Renal pelvis (tissue), 1 donor: ENCODE measurements at regions not wholly inside any gene's neighbourhood (a gene's known extent, or its start where the extent isn't known, plus 50 kb on each side); places are given as distances from the start of the nearest gene placed in this dataset.

Source experiments
- DNase-seq: peaks from one replicate; pipeline ENCODE4 v3.0.0-alpha.2; 2013

DNA sequence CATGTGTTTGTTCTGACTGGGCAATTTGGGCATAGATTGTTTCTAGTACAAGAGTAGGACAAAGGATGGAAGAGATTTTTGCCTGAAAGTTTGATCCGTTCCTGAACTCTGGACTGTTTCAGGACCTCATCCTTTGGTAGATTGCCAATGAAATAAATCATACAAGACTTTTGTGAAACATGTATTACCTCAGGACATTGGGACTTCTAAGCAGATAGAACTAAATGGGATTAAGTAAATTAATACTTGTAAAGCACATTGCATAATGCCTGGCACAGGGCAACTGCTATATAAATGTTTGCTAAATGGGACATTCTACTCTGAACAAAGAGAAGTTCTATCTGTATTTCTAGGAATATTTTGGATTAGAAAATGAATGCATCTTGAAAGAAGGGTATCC lies 164.8 kb upstream of the RPS6KA3 start:
- no peak for DNase-seq

DNA sequence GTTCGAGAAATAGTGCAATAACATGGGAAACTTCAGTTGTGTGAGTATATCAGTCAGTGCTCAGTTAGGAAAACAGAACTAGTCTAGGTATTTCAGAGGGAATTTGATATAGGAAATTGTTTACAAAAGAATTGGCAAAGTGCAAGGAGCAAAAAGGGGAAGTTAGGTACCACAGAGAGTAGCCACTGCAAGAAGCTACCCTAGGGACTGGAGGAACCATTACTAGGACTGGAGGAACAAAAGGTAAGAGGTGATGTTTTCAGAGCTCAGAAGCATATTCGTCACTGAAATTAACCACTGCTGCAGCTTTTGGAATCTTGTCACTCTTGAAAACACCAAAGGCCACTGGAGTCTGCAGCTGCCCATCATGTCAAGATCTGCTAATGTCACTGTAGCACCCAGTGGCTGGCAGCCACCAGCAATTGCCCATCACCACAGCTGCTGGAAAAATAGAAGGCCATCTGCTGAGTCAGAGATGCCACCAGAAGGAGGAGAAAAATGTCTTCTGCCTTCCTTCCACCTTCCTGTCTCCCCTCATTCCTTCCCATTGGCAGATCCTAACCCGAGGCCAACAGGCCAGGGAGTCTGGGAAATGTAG lies 160.6 kb upstream of the RPS6KA3 start:
- no peak for DNase-seq

DNA sequence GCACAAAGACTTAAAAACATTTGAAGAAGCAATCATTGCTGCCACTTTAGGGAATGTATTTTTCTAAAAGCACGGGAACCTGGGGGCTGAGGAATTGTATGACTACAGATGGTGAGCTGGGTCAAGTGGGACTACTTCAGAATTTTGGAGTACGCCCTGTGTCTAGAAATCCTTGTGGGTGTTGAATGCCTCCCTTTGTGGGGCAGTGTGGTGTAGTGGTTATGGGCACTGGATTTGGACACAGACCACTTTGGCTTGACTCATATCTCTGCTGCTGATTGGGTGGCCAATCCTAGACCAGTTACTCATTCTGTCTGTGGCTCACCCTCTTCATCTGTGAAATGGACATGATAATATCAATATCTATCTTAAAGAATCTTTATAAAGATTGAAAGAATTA lies 155.0 kb upstream of the RPS6KA3 start:
- DNase-seq: no peak

DNA sequence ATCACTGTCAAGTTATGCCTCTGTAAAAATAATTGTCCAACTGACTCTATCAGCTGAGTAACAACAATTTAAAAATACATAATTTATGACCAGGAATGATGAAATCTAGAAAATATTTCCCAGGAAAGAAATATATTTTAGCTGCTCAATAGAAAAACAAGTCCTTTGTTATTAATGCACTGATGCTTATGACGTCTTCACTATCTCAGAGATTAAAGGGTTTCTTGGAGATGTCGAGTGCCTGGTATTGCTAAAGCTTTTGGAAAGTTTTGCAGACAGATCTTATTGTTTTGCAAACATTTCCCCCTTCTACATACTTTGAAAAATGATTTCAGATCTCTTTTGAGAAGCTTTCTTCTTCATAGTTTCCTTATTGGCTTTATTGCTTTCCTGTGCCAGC lies 154.6 kb upstream of the RPS6KA3 start:
- DNase-seq: no peak

DNA sequence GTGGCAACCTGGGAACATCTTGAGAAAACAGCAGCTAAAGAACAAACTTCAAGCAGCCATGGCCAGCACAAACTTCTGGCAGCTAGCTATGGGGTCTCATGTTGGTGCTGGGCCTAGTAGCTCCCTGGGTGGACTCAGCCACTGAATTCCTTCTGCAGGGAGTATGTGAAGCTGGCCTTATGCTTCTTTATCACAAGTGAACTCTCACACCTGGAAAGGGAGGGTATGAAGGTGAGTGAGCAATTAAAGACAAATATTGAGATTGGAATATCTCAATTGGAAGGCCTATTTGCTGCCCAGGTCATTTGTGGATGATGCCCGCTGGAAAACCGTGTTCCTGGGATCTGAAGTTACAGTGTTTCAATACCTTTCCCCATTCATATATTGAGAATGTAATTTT lies 153.3 kb upstream of the RPS6KA3 start:
- no peak for DNase-seq

DNA sequence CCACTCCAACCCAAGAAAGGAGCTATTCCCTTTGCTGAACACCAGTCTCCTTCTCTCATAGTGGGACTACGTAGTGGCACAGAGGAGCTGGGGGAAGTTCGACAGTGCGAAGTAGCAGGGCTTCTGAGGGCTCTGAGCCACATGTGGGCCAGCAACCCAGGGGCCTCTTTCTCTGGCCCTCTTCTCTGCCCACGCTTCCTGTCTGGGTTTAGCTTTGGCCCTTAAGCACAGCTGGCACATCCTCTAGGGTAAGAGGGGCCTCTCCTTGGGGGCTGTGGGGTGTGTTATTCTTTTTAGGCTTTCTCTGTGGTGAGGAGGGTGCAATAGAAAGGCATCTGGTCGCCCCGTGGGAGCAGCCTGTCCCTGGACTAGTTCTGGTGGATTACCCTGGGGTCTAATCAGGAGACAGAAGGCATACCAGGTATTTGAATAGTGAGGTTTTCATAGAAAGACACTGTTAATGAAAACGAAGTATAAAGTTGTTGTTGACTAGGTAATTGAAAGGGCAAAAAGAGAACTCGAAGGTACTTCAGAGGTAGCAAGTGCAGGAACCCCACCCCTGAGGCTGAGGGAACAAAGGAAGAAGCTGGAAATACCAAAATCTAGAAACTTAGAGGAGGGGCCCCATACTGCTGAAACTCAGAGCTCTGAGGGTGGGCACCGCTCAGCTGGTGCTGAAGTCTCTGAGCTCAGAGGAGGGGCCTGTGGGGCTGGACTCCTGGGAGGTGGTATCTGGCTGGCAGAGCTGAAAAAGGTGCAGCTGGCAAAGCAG lies 151.9 kb upstream of the RPS6KA3 start:
- DNase-seq: no peak

DNA sequence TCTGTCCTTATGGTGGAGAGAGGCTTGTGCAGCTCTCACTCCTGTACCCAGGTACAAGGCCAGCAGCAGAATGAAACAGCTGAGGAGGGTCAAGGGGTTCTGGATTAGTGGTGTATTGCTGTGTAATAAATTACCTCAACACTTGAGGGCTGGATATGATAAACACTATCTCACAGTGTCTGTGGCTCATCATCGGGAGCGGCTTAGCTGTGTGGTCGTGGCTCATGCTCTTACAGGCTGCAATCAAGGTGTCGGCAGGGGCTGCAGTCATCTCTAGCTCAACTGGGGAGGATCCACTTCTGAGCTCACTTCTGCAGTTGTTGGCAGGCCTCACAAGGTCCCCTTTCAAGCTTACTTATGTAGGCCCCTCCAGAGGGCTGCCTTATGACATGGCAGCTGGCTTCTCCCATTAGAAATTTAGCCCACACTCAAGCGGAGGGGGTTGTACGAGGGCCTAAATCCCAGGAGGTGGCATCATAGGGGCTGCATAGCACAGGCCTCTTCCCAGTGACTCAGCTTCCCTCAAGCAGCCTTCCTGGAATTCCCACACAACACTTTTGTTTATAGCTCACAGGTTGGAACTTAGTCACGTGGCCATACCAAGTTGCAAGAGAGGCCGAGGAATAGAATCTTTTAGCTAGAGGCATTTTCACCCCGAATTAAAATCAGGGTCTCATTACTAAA lies 148.2 kb upstream of the RPS6KA3 start:
- no peak for DNase-seq

DNA sequence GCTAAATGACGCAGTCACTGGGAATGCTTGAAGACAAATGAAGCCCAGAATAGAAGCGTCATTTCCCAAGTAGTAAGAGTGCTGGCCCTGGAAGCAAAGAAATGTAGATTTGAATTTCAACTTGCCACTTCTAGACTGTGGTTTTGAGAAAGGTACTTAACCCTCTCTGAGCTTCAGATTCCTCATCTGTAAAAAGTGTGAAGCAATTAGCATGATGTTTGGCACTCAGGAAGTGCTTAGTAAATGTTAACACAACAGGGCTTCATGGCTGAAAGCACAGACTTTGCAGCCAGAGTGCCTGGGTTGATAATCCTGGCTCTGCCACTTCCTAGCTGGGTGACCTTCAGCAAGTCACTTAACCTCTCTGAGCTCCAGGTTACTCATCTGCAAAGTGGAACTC lies 147.4 kb upstream of the RPS6KA3 start:
- no peak for DNase-seq

DNA sequence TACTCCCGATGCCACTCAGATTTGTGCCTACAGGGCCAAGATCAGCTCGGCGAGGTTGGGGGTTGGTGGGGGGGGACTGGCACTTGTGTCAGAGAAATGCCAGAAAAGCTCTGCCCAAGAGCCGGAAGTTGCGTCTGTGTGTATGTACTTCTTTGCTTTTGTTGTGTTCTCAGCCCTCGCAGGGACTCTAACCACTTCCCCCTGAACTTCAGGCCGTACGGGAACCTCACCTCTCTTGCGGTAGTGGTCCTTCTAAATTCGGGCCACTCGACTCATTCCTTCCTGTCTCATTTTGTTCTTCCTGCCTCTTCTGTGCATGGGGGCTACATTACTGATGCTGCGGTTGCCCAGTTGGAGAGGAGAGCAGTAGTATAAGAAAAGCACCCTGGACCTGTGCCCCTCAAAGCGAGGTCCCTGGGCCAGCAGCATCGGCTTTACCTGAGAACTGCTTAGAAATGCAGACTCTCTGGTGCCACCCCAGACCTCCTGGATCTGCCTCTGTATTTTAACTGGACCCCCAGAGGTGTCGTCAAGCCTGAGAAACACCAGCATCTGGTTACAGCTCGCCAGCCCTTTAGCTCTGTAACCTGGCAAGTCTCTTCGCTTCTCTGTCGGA lies 146.3 kb upstream of the RPS6KA3 start:
- DNase-seq: no peak

DNA sequence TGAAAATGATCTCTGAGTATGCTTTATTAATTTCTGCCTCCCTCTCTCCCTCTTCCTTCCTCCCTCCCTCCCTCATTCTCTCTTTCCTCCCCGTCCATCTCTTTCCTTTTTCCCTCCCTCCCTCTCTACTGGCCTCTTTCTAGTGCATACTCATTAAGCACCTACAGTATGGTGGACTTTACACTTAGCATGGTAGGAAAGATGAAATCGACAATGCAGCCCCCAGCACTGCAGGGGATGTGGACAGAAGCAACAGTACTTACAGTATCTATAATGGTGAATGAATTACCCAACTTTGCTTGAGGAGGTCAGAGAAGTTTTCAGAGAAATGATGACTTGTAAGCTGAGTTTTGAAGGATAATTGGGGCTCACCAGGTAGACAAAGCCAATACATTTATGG lies 143.8 kb upstream of the RPS6KA3 start:
- no peak for DNase-seq

DNA sequence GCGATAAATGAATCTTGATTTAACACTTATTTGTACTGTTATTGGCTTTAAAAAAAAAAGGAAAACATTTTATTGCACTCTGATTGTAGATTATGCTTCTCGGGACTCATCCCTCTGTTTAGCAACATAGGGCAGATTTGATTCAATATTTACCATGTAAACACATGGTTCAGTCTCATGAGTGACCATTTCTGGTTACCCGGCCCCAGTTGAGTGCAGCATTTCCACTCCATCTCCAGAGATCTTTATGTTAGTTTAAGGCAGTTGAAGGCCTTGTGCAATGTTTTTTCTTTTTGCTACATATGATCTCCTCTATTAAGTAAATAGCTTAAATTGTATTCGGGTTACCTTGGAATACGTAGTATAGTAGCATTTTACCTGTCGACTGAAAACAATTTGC lies 143.3 kb upstream of the RPS6KA3 start:
- no peak for DNase-seq

DNA sequence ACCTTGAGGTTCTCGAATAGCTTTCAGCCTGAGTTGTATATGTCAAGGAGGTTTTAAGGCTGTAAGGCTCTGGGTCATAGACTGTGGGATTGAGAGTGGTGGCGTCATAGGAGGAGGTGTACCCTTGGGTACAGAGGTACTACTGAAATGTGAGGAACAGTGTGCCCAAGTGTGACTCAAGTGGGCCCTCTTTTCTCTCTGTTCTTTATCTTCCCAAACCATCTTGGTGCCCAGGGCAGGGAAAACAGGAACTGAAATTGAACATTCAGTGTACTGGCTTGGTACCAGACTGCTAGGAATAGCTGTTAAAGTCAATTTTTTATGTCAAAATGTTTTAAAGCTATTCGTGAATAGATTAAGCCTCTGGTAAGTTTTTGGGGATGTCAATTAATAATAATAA lies 136.2 kb upstream of the RPS6KA3 start:
- no peak for DNase-seq

DNA sequence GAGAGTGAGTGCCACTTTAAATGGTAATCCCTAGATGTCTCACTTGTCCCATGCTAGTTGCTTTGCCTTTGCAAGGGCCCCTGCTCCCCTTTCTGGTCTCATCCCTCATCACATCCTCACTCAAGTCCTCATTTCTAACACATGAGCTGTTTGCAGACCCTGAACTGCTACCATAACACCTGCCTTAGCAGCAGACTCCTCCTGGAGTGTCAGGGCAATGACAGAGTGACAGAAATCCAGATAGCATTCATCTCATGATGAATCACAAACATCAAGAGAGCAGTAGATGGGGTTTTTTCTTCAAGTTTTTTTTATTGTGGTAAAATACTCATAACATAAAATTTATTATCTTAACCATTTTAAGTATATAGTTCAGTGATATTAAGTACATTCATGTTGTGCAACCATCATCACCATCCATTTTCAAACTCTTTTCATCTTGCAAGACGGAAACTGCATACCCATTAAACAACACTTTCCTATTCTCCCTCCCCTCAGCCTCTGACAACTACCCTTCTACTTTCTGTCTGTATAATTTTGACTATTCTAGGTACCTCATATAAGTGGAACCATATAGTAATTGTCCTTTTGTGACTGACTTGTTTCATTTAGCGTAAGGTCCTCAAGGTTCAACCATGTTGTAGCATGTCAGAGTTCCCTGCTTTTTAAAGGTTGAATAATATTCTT lies 133.2 kb upstream of the RPS6KA3 start:
- no peak for DNase-seq

DNA sequence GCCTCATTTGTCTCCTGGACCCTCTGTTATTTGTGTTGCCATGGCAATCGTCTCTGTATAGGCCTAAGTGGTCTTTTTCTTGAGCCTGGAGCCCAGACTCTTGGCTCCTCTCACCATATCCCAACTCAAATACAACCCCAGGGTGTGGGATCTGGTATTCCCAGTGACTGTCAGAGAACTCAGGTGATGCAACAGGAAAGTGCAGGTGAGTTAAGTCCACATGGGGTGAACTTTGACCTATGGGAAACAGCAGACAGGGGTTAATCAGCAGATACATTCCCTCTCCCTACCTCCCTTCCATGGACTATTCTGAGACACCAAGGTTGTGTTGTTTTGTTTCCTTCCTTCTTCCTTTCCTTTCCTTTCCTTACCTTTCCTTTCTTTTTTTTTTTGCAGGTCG lies 130.9 kb upstream of the RPS6KA3 start:
- DNase-seq: no peak

DNA sequence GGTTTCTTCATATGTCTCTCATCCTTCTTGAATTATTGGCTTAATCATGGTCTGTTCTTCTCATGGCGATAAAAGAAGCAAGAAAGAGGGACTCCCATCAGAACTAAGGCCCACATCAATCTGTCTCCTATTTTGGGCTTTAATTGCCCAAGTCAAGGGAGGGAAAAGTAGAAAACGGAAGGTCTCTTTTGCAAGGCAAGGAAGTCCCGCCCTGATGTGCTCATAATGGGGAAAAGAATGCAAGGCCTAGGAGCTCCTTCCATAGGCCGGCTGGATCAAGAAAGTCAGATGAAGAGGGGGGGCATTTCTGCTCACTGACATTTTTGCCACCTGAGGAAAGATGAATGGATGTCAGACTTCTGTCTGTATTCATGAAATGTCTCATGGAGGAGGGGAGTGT lies 127.7 kb upstream of the RPS6KA3 start:
- DNase-seq: no peak

DNA sequence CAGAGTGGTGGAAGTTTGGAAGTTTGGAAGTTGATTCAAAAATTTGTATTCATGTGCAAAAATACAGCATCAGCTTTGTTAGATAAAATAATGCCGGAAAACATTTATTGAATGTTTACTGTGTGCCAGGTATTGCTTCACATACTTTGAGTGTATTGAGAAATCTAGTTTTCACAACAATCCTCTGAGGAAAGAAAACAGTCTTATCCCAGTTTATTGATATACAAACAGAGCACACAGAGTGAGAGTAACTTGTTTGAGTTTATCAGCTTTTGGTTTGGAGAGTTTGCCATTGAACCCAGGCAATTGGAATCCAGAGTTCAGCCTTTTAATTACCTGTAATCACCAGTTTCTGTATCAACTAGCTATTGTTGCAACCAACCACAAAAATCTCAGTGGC lies 127.2 kb upstream of the RPS6KA3 start:
- DNase-seq: no peak

DNA sequence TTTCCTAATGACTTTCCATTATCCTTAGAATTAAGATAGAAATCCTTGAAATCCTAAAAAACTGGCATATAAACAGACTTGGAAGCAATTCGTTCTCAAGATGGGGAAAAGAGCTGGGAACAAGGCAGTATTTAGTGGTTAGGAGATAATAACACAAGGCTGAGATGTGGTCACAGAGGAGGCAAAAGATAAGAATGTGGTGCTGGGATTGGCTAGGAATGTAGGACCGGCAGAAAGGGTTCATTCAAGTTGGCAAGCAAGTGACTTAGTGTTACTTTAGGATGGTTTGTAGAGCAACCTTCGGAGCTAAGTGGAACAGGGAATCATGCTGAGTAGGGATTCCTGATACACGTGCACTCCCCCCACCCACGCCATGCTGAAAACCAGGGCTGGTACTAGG lies 121.9 kb upstream of the RPS6KA3 start:
- DNase-seq: no peak

DNA sequence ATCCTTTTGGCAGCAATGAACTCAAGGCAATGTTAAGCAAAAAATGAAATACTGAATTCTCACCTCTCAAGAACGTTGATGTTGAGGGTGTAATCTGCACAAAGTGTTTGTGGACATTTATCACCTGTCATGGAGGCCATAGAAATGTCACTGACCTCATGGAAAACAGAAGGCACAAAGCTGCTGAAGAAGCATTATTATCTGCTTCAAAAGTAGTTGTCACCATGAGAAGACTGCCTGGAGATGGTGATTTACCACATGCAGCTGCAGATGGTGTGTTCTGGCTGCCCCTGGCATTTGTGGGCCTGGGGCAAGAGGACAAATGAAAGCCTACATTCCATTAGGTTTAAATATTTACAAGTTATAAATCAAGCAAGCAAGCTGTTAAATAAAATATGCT lies 116.8 kb upstream of the RPS6KA3 start:
- DNase-seq: no peak

DNA sequence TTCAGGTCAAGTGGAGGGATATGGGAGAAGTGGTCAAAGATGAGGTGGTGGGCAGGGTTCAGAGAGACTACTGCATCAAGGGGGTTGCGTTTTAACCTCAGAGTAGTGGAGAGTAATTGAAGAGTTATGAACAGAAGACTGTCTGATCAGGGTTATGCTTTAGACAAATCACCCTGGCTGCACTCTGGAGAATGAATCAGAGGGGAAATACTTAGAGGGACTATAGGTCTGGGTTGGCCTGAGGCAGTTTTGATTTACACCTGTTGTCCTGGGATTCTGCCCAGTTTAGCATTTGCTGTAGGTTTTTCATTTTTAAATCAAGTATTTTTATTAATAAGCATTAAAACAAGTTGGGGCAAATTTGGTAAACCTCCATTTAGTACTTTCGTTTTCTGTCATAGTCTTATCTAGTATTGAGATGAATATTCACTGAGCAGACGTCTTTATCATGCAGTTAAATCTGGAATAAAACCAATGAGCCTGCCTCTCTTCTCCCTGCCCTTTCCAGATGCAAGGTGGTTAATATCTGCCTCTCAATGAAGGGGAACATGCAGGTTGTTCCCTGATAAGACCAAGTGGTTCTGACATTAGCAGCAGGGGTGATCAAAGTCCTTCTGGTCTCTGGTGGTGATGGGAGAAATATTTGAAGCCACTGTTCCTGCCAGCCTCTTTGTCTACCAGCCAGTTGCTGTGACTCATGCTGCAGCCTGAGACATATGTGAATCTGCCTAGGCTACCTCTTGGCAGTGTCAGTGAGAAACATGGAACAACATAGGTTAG lies 116.0 kb upstream of the RPS6KA3 start:
- no peak for DNase-seq

DNA sequence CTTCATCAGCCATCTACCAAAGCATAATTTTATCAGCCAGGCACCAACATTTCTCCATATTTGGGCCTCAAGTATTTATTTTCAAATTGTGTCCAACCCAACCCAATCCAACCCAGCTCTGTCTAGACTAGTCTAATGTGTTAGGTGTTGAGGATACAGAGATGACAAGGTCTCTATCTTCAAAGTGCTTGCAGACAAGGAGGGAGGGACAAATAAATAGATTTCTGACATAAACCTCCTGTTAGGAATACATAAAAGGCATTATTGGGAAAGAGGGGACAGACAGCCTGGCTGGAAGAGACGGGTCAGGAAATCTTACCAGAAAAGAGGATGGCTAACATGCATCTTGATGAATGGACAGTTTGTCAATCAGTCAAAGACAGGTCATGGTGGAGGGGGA lies 115.4 kb upstream of the RPS6KA3 start:
- no peak for DNase-seq

DNA sequence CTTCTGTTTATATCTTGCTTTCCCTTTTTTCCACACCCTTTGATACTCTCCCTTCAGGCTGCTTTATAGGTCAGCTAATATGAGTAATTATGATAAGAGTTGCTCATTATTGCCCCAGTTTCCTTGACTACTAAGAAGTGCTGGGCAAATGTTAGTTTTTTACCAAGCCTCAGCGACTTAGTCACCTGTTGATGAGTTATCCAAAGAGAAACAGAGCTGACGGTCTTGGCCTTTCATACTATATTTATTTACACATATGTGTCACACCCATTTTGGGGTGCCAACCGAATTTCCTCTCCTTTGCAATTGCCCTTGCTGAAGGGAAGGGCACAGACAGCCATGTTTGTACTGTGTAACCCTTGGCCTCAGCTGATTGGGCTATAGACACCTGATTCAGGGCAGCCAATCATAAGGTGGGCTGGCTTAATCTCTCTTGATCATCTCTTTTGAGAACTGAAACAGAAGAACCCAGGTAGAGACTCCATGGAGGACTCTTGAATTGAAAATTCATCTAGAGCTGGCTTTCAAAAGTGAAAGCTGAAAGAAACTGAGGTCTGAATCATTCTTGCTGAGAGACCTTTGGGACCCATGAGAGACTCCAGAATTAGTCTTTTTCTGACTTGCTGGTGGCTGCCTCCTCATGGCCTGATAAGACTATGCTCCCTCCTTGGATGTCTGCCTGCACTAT lies 111.7 kb upstream of the RPS6KA3 start:
- DNase-seq: no peak
